ENCODE measurements at regions not wholly inside any gene's neighbourhood (a gene's known extent, or its start where the extent isn't known, plus 50 kb on each side); places are given as distances from the start of the nearest gene placed in this dataset.

GRCh38 chr2:203606051-203606450 lies 71.0 kb upstream of the RAPH1 start:
- Histone ChIP-seq H3K9ac (ENCODE audit: low read length) (no peak overlapping the region), H3K27me3 (replicated peaks in 1 of 4; ENCODE audit: control extremely low read depth in 1 of 4, control insufficient read depth in 3 of 4, insufficient read depth in 4 of 4, low read length in 3 of 4) (peaks cover 0 to 47% (median 26%) of the 10 kb centered on the region in 4 experiments), H2AFZ (ENCODE audit: insufficient read depth, low read depth, low read length, poor library complexity, severe bottlenecking) (no peak overlapping the region), H3K9me3 (ENCODE audit: control extremely low read depth in 1 of 3, control insufficient read depth in 2 of 3, insufficient read depth in 1 of 3, low read length in 2 of 3) (peaks cover 0 to 3% (median 0%) of the 10 kb centered on the region in 3 donors), H3K4me3 (ENCODE audit: control extremely low read depth in 1 of 5, extremely low read depth in 1 of 5, insufficient read depth in 1 of 5, low read depth in 2 of 5, low read length in 4 of 5) (no peak overlapping the region), H3K36me3 (replicated peaks in 1 of 2; ENCODE audit: control extremely low read depth in 1 of 2, control insufficient read depth in 1 of 2, extremely low read depth in 1 of 2, insufficient read depth in 2 of 2, low read length in 1 of 2) (no peaks in the 10 kb centered on the region), H3K4me1 (ENCODE audit: control insufficient read depth in 2 of 2, insufficient read depth in 2 of 2, low read length in 2 of 2) (no peaks in the 10 kb centered on the region), H4K20me1 (ENCODE audit: control insufficient read depth, insufficient read depth, low read length, poor library complexity, severe bottlenecking) (no peaks in the 10 kb centered on the region), H3K4me2 (replicated peaks; ENCODE audit: low read depth, low read length, poor library complexity, severe bottlenecking) (no peak overlapping the region), H3K27ac (ENCODE audit: low read length in 2 of 2) (no peak overlapping the region), H3K79me2 (ENCODE audit: control insufficient read depth, insufficient read depth, low read length) (no peaks in the 10 kb centered on the region)
- no peak for TF ChIP-seq CTCF (IDR thresholded peaks at IDR 0.05)
- TF ChIP-seq EZH2 (IDR thresholded peaks at IDR 0.05; ENCODE audit: borderline replicate concordance, insufficient read depth, low read depth, low read length, poor library complexity, severe bottlenecking), result no peak
- DNase-seq (no peak), ATAC-seq (ENCODE audit: low read depth) (no peak)
- no peak overlapping the region for H3K27ac Mint-ChIP-seq
- ChIA-PET POLR2A (no interaction called here), CTCF (no interaction called here)
- no peak overlapping the region for H3K4me3 Mint-ChIP-seq
- peaks cover 58% of the 10 kb centered on the region for H3K27me3 Mint-ChIP-seq
- H3K9me3 Mint-ChIP-seq (ENCODE audit: insufficient read depth), result no peaks in the 10 kb centered on the region
- 60% methylated on average over 2 of the region's 3 CpGs for WGBS (ENCODE audit: insufficient coverage)
- H3K4me1 Mint-ChIP-seq, result no peaks in the 10 kb centered on the region
- intact Hi-C loops (cut with micrococcal nuclease), result no loop called here

- ChIA-PET CTCF (no interaction called here), POLR2A (no interaction called here)
- peaks cover 45% of the 10 kb centered on the region for H3K27me3 Mint-ChIP-seq
- no peaks in the 10 kb centered on the region for H3K9me3 Mint-ChIP-seq (ENCODE audit: insufficient read depth)
- H3K9me3 ChIP-seq (ENCODE audit: control extremely low read depth in 1 of 3, control insufficient read depth in 2 of 3, insufficient read depth in 1 of 3, low read length in 2 of 3), result peaks cover 0 to 3% (median 1%) of the 10 kb centered on the region in 3 donors
- TF ChIP-seq CTCF (IDR thresholded peaks at IDR 0.05) (no peak), EZH2 (IDR thresholded peaks at IDR 0.05; ENCODE audit: borderline replicate concordance, insufficient read depth, low read depth, low read length, poor library complexity, severe bottlenecking) (no peak)
- no peak overlapping the region for H3K9ac ChIP-seq (ENCODE audit: low read length)
- H3K36me3 ChIP-seq (replicated peaks in 1 of 2; ENCODE audit: control extremely low read depth in 1 of 2, control insufficient read depth in 1 of 2, extremely low read depth in 1 of 2, insufficient read depth in 2 of 2, low read length in 1 of 2), result no peaks in the 10 kb centered on the region
- no peak for ATAC-seq (ENCODE audit: low read depth)
- H3K27ac Mint-ChIP-seq, result no peak overlapping the region
- no peak for DNase-seq
- H3K79me2 ChIP-seq (ENCODE audit: control insufficient read depth, insufficient read depth, low read length), result no peaks in the 10 kb centered on the region
- H3K27me3 ChIP-seq (replicated peaks in 1 of 4; ENCODE audit: control extremely low read depth in 1 of 4, control insufficient read depth in 3 of 4, insufficient read depth in 4 of 4, low read length in 3 of 4), result peaks cover 0 to 27% (median 9%) of the 10 kb centered on the region in 4 experiments
- no peaks in the 10 kb centered on the region for H4K20me1 ChIP-seq (ENCODE audit: control insufficient read depth, insufficient read depth, low read length, poor library complexity, severe bottlenecking)
- no peak overlapping the region for H3K4me2 ChIP-seq (replicated peaks; ENCODE audit: low read depth, low read length, poor library complexity, severe bottlenecking)
- intact Hi-C loops (cut with micrococcal nuclease), result no loop called here
- H3K4me3 Mint-ChIP-seq, result no peak overlapping the region
- no peaks in the 10 kb centered on the region for H3K4me1 Mint-ChIP-seq
- no peak overlapping the region for H2AFZ ChIP-seq (ENCODE audit: insufficient read depth, low read depth, low read length, poor library complexity, severe bottlenecking)
- H3K27ac ChIP-seq (ENCODE audit: low read length in 2 of 2), result no peak overlapping the region
- no peaks in the 10 kb centered on the region for H3K4me1 ChIP-seq (ENCODE audit: control insufficient read depth in 2 of 2, insufficient read depth in 2 of 2, low read length in 2 of 2)
- H3K4me3 ChIP-seq (ENCODE audit: control extremely low read depth in 1 of 5, extremely low read depth in 1 of 5, insufficient read depth in 1 of 5, low read depth in 2 of 5, low read length in 4 of 5), result no peak overlapping the region
- 92% methylated on average over 5 of the region's 8 CpGs for WGBS (ENCODE audit: insufficient coverage)
These were observed 75.5 kb upstream of the RAPH1 start for GRCh38 chr2:203610558-203610957.
